K562 (cell line): ENCODE measurements at regions not wholly inside any gene's neighbourhood (a gene's known extent, or its start where the extent isn't known, plus 50 kb on each side); places are given as distances from the start of the nearest gene placed in this dataset.

ENCODE experiments used
- ATF1 ChIP-seq, 2 experiments: fragments of 450-650 bp in 1 of 2; IDR thresholded peaks; 2 replicates each; pipeline ENCODE4 v1.6.1; 2016; ENCODE audit warnings: missing compliant biosample characterization in 1 of 2, missing genetic modification characterization in 1 of 2
- NRF1 ChIP-seq, 2 experiments: fragments of 450-650 bp; IDR thresholded peaks in 1 of 2; conservative IDR thresholded peaks in 1 of 2; 2 replicates each; pipeline ENCODE4 v1.6.1; 2014; ENCODE audit warnings: mild to moderate bottlenecking in 2 of 2
- YY1 ChIP-seq, 3 experiments: IDR thresholded peaks; 2 replicates each; pipeline ENCODE4 v1.6.1; 2011; ENCODE audit warnings: low read length in 2 of 3, mild to moderate bottlenecking in 2 of 3, moderate library complexity in 2 of 3, borderline replicate concordance in 1 of 3, control low read depth in 1 of 3, low read depth in 1 of 3; ENCODE audit not compliant: insufficient read depth in 3 of 3, insufficient replicate concordance in 2 of 3, control insufficient read depth in 1 of 3, insufficient read length in 1 of 3; ENCODE audit errors: extremely low read depth in 1 of 3

DNA sequence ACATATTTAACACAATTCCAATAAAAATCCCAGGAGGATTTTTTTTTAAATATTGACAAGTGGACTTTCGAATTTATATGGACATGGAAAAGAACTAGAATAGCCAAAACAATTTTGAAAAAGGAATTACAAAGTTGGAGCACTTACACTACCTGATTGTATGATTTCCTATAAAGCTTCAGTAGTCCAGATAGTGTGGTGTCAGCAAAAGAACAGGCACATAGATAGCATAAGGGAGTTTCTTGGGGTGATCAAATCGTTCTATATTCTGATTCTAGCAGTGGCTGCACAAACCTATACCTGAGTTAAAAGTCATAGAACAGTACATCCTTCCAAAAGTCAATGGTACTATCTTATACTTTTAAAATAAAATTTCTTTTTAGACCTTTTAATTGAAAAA, 66.4 kb upstream of the CES5A start:
- TF ChIP-seq ATF1 (CRISPR knock-in tag; IDR thresholded peaks at IDR 0.05) (no peak), ATF1 (tag; IDR thresholded peaks at IDR 0.05) (no peak), NRF1 (conservative IDR thresholded peaks at IDR 0.05 in 1 of 2, IDR thresholded peaks at IDR 0.05 in 1 of 2) (no peak), YY1 (IDR thresholded peaks at IDR 0.05; ENCODE audit: borderline replicate concordance in 1 of 3, control insufficient read depth in 1 of 3, extremely low read depth in 1 of 3, insufficient read depth in 3 of 3, insufficient read length in 1 of 3, insufficient replicate concordance in 2 of 3, low read depth in 1 of 3, low read length in 2 of 3) (no peak)
